Retinal pigment epithelial cell (primary cell): ENCODE measurements at regions not wholly inside any gene's neighbourhood (a gene's known extent, or its start where the extent isn't known, plus 50 kb on each side); places are given as distances from the start of the nearest gene placed in this dataset.

Experiments
- DNase-seq: peaks from one replicate; pipeline ENCODE4 v3.0.0-alpha.2; 2010; ENCODE audit warnings: low read depth
- H3K4me3 ChIP-seq: 2 replicates; pipeline ENCODE4 v1.5.1; 2011; ENCODE audit warnings: mild to moderate bottlenecking, low read length, control low read depth, moderate library complexity
- TF ChIP-seq, protein P1 (sequence below): conservative IDR thresholded peaks from 2 replicates; pipeline ENCODE4 v1.5.1; 2011; ENCODE audit warnings: low read depth, low read length, control low read depth, inconsistent platforms

DNA sequence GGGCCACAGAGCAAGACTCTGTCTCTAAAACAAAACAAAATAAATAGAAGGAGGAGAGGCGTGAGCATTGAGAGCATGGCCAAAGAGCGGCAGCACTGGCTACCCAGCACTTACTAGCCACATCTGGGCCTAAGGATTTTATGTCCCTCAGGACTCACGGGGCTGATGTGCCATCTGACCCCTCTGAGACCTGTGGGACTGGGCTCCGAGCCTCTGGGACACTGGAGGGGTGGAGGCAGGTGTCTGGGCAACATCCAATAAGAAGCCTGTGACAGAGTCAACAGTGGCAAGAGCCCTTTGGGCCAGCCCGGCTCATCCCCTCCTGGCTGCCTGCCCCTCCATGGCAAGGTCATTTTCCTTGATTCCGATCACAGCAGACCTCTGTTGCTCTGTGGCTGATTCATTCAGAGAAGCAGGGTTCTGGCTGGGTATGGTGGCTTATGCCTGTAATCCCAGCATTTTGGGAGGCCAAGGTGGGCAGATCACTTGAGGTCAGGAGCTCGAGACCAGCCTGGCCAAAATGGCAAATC lies 60.7 kb downstream of the RRM2 start:
- TF ChIP-seq, protein P1, sequence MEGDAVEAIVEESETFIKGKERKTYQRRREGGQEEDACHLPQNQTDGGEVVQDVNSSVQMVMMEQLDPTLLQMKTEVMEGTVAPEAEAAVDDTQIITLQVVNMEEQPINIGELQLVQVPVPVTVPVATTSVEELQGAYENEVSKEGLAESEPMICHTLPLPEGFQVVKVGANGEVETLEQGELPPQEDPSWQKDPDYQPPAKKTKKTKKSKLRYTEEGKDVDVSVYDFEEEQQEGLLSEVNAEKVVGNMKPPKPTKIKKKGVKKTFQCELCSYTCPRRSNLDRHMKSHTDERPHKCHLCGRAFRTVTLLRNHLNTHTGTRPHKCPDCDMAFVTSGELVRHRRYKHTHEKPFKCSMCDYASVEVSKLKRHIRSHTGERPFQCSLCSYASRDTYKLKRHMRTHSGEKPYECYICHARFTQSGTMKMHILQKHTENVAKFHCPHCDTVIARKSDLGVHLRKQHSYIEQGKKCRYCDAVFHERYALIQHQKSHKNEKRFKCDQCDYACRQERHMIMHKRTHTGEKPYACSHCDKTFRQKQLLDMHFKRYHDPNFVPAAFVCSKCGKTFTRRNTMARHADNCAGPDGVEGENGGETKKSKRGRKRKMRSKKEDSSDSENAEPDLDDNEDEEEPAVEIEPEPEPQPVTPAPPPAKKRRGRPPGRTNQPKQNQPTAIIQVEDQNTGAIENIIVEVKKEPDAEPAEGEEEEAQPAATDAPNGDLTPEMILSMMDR = no peak

DNA sequence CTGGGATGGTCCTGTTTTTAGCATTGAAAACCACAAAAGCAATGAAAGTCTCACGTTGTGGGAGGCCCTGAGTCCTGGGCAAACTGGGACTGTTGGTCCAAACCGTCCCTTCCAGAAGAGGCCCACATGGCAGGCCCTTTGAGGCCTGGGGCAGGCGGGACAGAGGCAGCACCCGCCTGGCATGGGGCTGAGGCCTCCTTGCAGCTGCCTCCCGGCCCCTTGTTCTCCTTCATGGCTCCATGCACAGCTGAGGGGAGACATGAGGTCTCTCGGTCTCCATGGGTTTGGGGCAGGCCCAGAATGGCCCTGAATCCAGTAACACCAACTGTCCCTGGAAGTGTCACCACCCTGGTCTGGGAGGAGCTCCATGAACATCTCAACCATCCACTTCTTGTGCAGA lies 61.9 kb downstream of the RRM2 start:
- TF ChIP-seq, protein P1 = no peak
- no peak for DNase-seq

More for the DNA sequence above, 60.7 kb downstream of the RRM2 start:
- H3K4me3 ChIP-seq = no peak overlapping the region
- no peak for DNase-seq

DNA sequence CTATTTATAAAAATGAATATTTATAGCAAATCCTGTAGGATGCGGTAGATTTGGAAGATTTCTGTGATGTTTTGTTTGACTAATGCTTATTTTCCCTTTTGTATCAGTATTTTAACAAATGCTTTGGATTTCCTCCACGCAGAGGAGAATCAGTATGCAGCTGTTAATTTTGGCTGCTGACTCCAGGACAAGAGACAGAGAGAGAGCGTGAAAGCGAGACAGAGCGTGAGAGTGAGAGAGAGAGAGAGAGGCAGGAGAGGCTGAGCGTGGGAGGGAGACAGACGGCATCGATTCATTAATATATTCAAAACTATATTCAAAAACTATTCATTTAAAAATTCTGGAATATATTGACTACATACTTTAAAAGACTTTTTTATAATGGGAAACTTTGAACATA lies 62.5 kb downstream of the RRM2 start:
- DNase-seq = no peak
- no peak overlapping the region for H3K4me3 ChIP-seq
- TF ChIP-seq, protein P1 = no peak

More for the DNA sequence above, 61.9 kb downstream of the RRM2 start:
- no peak overlapping the region for H3K4me3 ChIP-seq

DNA sequence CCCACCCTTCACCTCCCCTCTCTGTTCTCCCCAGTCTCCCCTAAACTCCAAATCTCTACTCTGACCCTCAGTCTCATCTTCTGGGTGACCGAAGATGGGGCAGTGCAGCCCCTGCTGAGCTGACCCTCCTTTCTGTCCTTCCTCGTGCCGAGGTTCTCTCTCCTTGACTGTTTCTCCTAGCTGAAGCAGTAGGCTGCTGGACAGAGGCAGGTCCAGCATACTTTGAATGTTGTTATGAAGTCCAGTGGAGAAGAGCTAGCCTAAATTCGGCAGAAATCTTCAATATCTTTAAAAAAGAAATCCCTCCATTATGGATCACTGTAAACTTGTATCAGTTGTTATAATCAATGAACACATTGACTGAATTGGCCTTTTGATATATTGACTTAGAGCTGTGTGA lies 63.2 kb downstream of the RRM2 start:
- H3K4me3 ChIP-seq = no peak overlapping the region
- no peak for DNase-seq
- TF ChIP-seq, protein P1 = no peak

DNA sequence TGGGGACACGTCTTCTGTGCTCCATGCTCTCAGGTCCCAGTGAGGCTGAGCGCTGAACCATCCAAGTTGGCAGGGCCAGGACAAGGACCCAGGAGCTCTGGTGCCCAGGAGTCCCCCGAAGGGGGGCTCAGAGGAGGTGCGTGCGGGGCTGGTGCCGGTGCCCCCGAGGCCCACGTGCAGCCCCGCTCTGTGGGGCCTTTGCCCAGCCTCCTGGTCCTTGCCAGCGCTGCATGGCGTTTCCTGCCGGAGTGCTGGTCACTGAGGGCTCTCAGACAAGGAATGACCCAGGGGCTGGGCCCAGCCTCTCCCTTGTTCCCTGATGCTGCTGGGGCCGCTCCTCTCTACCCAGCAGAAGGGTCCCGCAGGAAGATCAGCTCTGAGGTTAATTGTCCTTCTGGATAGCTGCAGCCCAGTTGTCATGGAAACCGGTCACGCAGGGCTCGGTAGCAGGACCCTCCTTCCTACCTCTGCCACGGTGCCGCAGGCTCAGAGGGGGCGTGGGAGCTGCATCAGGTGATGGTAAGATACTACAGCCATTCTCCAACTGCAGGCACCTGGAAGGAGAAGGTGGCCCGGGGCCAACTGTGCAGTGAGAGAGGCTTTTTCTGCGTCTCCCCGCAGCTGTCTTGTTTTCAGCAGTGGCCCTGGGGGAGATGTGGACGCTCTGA lies 64.5 kb downstream of the RRM2 start:
- DNase-seq = no peak
- TF ChIP-seq, protein P1 = no peak
- H3K4me3 ChIP-seq = no peak overlapping the region

DNA sequence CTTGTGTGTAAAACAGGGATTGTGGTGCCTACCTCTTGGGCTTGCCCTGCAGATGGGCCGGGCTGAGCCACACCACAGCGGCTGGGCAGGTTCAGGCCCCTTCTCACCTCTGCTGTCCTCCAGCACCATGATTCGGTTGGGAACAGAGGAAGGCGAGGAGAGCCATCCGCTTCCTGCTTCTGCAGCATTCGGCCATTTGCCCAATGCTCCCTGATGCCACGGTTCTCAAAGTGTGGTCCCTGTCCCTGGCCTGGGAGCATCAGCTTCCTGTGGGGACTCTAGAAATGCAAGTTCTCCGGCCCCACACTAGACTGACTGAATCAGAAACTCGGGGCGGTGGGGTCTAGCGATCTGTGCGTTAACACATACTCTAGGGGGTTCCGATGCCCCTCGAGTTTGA lies 65.1 kb downstream of the RRM2 start:
- no peak for DNase-seq
- TF ChIP-seq, protein P1 = no peak
- no peak overlapping the region for H3K4me3 ChIP-seq

DNA sequence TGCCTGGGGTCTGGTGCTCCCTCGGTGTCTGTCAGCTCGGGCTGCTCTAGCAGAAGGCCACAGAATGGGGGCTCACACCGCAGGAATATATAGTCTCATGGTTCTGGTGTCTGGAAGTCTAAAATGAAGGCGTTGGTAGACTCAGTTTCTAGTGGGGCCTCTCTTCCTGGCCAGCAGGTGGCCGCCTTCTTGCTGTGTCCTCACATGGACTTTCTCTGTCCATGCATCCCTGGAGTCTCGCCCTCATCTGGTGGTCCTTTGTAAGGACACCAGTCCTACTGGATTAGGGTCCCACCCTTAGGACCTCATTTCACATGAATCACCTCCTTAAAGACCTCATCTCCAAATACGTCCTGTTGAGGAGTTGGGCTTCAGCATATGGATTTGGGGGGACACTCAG lies 65.7 kb downstream of the RRM2 start:
- DNase-seq = no peak
- TF ChIP-seq, protein P1 = peak; percentile 53
- no peak overlapping the region for H3K4me3 ChIP-seq
